ENCODE measurements at regions not wholly inside any gene's neighbourhood (a gene's known extent, or its start where the extent isn't known, plus 50 kb on each side); places are given as distances from the start of the nearest gene placed in this dataset.
A peak's percentile ranks its signal among the peaks of the same experiment; 100 is the strongest.

- no peak for DNase-seq
These were observed 228.4 kb upstream of the AGAP1 start for GRCh38 chr2:235265348-235265965.

- no peak for DNase-seq
These were observed 226.6 kb upstream of the AGAP1 start for GRCh38 chr2:235267251-235267650.

DNA sequence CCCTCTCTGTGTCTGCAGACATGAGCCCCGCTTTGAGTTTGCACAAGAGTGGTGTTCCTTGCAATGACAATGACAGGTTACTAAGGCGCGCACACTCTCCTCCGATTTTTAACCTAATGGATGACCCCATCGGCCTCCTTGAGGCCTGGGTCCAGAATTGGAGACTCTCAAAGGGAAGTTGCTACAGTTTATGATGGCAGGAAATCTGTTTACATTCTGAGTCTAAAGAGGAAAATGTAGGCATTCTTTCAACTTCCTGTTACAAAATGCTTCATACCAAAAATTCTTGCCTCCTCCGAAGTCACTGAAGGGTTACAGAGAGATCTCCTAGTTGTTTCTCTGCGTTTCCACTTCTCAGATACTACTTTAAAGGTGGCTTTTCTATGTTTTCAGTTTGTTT is 225.3 kb upstream of the AGAP1 start:
- DNase-seq: no peak

DNA sequence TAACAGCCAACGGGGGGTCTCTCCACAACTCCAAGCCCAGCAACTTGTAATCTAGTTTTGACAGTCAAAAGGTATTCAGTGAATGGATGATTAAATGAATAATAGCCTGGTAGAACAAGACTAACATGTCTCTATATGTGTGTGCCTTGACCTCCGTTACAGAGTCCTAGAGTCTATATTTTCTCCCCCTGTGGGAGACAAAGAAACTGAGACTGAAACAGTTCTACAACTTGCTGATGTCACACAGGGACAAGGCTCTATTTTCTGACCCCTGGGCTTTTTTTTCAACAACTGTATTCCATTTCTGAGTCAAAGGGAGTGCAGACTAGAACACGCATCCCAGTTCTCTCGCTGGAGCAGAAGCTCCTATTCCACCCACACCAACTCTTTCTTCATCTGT is 223.6 kb upstream of the AGAP1 start:
- DNase-seq: no peak

GRCh38 chr2:235270956-235271355 is 222.9 kb upstream of the AGAP1 start:
- DNase-seq: peak in 2 of 5 experiments; percentile 35 to 81

DNA sequence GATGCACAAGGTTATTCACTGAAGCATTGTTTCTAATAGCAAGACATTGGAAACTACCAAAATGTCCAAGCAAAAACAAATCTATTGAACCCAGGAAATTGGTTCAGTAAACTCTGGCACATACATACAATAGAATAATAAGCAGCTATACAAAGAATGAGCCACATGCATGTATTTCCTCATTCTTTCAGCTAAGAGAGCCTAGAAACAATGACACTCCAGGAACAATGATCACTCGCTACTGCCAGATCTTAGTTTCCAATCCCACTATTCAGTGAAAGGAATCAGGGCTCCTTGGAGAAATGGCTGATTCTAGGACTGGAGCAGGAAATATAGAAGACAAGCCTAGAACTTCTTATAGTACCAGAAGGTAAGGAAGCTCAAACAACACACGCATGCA is 221.9 kb upstream of the AGAP1 start:
- DNase-seq: no peak

DNA sequence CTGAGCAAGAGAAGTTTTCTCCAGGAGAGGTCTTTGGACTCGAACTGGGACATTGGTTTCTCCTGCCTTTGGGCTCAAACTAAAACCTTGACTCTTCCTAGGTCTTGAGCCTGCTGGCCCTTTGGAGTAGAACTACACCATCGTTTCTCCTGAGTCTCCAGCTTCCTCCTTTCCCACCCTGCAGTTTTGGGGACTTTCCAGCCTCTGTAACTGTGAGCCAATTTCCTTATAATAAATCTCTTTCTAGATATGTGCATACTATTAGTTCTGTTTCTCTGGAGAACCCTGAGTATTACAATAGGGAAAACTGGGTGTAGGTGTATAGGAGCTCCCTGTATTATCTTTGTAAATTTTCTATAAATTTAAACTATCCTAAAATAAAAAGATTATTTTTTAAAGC is 219.8 kb upstream of the AGAP1 start:
- no peak for DNase-seq

DNA sequence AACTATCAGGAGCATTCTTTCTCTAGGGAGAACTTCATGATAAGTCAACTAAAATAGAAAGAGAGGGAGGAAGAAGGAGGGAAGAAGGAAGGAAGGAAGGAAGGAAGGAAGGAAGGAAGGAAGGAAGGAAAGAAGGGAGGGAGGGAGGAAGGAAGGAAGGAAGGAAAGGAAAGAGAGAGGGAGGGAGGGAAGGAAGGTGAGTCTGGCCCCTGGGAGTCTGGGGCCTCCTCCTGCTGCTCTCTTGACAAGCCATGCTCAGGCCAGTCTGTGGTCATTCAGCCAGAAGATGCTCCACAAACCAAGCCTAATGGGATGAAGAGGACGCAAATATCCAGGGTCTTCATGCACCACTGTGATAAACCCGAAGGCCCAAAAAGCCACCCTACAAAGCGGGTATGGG is 216.4 kb upstream of the AGAP1 start:
- no peak for DNase-seq

DNA sequence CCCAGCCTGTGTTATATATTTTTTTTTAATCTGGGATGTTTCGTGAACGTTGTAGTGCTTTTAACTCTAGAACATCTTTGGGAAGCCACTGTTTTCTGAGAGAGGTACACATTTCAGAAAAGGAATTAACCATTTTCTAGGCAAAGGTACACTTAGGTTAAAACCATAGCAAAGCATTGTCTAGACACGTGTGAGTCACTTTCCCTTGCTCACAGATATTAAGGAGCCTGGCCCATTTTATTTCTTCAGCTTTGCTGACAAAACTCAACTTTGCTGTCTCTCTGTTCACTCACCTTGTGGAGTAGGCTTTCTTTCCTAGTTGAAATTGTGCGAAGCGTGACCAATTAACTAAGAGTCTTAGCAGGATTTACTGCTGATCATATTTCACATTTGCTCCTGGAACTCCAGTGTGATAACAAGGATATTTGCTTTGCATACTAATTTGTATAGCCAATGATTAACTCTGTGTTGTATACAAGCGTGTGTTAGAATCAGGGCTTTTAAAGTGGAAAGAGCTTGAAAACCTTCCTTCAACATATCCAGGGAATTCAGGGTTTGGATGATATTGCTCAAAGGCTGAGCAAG is 215.0 kb upstream of the AGAP1 start:
- no peak for DNase-seq

- DNase-seq: no peak
These were observed 213.9 kb upstream of the AGAP1 start for GRCh38 chr2:235279965-235280364.

GRCh38 chr2:235283246-235283645 is 210.6 kb upstream of the AGAP1 start:
- DNase-seq: no peak

DNA sequence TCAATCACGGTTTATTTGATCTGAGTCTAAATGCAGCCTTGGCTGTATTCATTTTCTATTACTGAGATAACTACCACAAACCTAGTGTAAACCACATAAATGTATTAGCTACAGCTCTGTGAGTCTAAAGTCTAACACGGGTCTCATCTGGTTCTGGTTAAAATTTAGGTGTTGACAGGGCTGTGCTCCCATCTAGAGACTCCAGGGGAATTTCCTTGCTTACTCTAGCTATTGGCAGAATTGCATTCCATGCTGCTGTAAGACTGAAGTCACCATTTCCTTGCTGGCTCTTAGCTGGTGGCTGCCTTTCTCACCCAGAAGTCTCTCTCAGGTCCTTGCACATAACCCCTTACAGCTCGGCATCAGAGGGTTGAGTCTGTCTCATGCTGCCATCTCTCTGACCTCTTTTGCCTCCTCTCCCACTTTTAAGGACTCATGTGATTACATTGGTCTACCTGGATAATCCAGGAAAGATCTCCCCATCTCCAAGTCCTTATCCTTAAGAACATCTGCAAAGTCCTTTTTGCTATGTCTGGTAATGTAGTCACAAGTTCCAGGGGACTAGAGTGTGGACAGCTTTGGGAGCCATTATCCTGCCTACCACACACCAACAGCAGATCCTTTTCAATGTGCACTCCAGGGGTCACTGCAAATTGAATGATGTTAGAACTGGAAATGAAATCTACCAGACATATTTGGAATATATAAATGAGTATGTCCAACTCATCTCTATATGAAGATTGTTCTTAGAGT is 207.0 kb upstream of the AGAP1 start:
- DNase-seq: no peak

- no peak for DNase-seq
These were observed 206.5 kb upstream of the AGAP1 start for GRCh38 chr2:235287375-235287733.

- no peak for DNase-seq
These were observed 202.4 kb upstream of the AGAP1 start for GRCh38 chr2:235291461-235291860.

- no peak for DNase-seq
These were observed 200.8 kb upstream of the AGAP1 start for GRCh38 chr2:235293061-235293460.

DNA sequence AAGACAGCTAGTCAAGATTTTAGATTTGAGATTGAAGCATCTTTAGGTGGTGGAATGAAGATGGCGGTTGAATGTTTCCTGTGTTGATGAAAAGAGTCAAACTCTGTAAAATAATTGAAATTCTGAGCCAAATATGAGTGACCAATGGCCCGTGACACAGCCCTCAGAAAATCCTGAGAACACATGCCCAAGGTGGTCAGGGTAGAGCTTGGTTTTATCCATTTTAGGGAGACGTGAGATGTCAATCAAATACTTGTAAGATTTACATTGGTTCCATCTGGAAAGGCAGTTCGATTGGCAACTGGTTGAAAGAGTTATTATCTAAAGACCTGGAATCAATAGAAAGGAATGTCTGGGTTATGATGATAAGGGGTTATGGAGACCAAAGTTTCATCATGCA is 198.0 kb upstream of the AGAP1 start:
- DNase-seq: no peak

- DNase-seq: no peak
These were observed 193.3 kb upstream of the AGAP1 start for GRCh38 chr2:235300368-235301201.

GRCh38 chr2:235301202-235302076 is 192.4 kb upstream of the AGAP1 start:
- DNase-seq: no peak

DNA sequence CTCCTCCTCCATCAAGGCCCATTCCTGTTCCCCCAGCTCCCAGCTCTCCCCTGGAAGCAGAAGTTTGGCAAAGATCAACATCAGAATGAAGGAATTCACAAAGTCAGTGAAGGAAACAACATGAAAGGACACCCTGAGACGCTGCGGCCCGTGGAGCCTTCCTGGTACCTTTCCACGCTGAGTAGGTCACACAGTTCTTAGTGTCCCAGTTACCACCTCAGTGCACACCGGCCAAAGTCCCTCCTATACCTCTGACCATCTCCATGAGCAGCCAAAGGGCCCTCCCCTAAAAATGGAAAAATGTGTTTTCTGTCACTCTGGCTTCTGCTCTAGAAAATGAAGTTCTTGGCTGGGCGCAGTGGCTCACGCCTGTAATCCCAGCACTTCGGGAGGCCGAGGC is 191.6 kb upstream of the AGAP1 start:
- no peak for DNase-seq

GRCh38 chr2:235303499-235304291 is 190.1 kb upstream of the AGAP1 start:
- no peak for DNase-seq

- no peak for DNase-seq
These were observed 188.2 kb upstream of the AGAP1 start for GRCh38 chr2:235305678-235306077.

- DNase-seq: no peak
These were observed 182.8 kb upstream of the AGAP1 start for GRCh38 chr2:235311044-235311443.
